IMR-90 (cell line): ENCODE measurements at regions not wholly inside any gene's neighbourhood (a gene's known extent, or its start where the extent isn't known, plus 50 kb on each side); places are given as distances from the start of the nearest gene placed in this dataset.

Experiments used
- ATAC-seq: fragments of 200-7000 bp; cut with Tn5 transposase; 2 replicates; pipeline ENCODE4 v1.9.1; 2020; ENCODE audit warnings: low read depth, mild to moderate bottlenecking, moderate library complexity
- BruUV-seq: library from RNA; stranded (reverse); fragments of 400-500 nt; replicated peaks from 2 replicates; lab custom pipeline; 2021; lab: Mats Ljungman, UMichigan
- CTCF ChIA-PET: fragments of 300-600 bp; formaldehyde crosslinking; extraction: SDS; loops from one replicate; lab custom pipeline; 2021; ENCODE audit warnings: antibody characterized with exemption; lab: Yijun Ruan, JAX
- POLR2A ChIA-PET: fragments of 300-600 bp; sonication (Branson Sonifier 250); formaldehyde crosslinking; loops from one replicate; lab custom pipeline; 2022; ENCODE audit warnings: antibody characterized with exemption; ENCODE audit not compliant: unreplicated experiment; lab: Charles Lee
- DNase-seq: peaks from one replicate; pipeline ENCODE4 v3.0.0; 2013
- H2AFZ ChIP-seq: replicated peaks from 2 replicates; pipeline ENCODE3; 2013; ENCODE audit warnings: low read length, mild to moderate bottlenecking; ENCODE audit not compliant: poor library complexity
- H2AK5ac ChIP-seq: 2 replicates; pipeline ENCODE4 v1.6.1; 2013; ENCODE audit warnings: low read depth, low read length, inconsistent platforms
- H2AK9ac ChIP-seq: replicated peaks from 2 replicates; pipeline ENCODE3; 2013; ENCODE audit warnings: mild to moderate bottlenecking, low read depth, low read length, moderate library complexity; ENCODE audit not compliant: poor library complexity
- H2BK120ac ChIP-seq: 2 replicates; pipeline ENCODE4 v1.6.1; 2013; ENCODE audit warnings: low read depth, low read length, inconsistent platforms
- H2BK15ac ChIP-seq: 3 replicates; pipeline ENCODE4 v1.6.1; 2013; ENCODE audit warnings: low read depth, low read length, inconsistent platforms
- H2BK20ac ChIP-seq: 2 replicates; pipeline ENCODE4 v1.6.1; 2013; ENCODE audit warnings: low read depth, mild to moderate bottlenecking, inconsistent platforms, low read length, moderate library complexity
- H2BK5ac ChIP-seq: 2 replicates; pipeline ENCODE4 v1.6.1; 2013; ENCODE audit warnings: mild to moderate bottlenecking, low read depth, low read length, inconsistent platforms; ENCODE audit not compliant: poor library complexity, severe bottlenecking
- H3K14ac ChIP-seq: replicated peaks from 2 replicates; pipeline ENCODE4 v1.6.1; 2013; ENCODE audit warnings: low read depth, low read length, inconsistent platforms
- H3K18ac ChIP-seq: 2 replicates; pipeline ENCODE4 v1.6.1; 2013; ENCODE audit warnings: low read depth, low read length, control low read depth
- H3K23ac ChIP-seq: 2 replicates; pipeline ENCODE4 v1.6.1; 2013; ENCODE audit warnings: low read depth, low read length, inconsistent platforms
- H3K27ac ChIP-seq: 2 replicates; pipeline ENCODE4 v1.5.1; 2013; ENCODE audit warnings: mild to moderate bottlenecking, control low read depth, low read length; ENCODE audit not compliant: insufficient read depth
- H3K27me3 ChIP-seq: 2 replicates; pipeline ENCODE4 v1.6.1; 2013; ENCODE audit warnings: low read length; ENCODE audit not compliant: control insufficient read depth, insufficient read depth
- H3K36me3 ChIP-seq: 2 replicates; pipeline ENCODE4 v1.6.1; 2013; ENCODE audit warnings: low read length, mixed read lengths; ENCODE audit not compliant: control insufficient read depth, insufficient read depth
- H3K4ac ChIP-seq: 2 replicates; pipeline ENCODE4 v1.6.1; 2013; ENCODE audit warnings: low read depth, low read length, inconsistent platforms
- H3K4me1 ChIP-seq: 2 replicates; pipeline ENCODE4 v1.6.1; 2013; ENCODE audit warnings: low read length, mixed read lengths; ENCODE audit not compliant: control insufficient read depth, insufficient read depth
- H3K4me2 ChIP-seq: 2 replicates; pipeline ENCODE4 v1.6.1; 2013; ENCODE audit warnings: low read depth, mild to moderate bottlenecking, control low read depth, low read length, moderate library complexity
- H3K4me3 ChIP-seq: 2 replicates; pipeline ENCODE4 v1.5.1; 2013; ENCODE audit warnings: low read depth, mild to moderate bottlenecking, control low read depth, low read length, moderate library complexity; ENCODE audit not compliant: insufficient read depth
- H3K56ac ChIP-seq: 2 replicates; pipeline ENCODE4 v1.6.1; 2013; ENCODE audit warnings: low read length, inconsistent platforms; ENCODE audit not compliant: insufficient read depth; ENCODE audit errors: extremely low read depth
- H3K79me1 ChIP-seq, 2 experiments: 2 replicates each; pipeline ENCODE4 v1.6.1; 2013; ENCODE audit warnings: low read length in 2 of 2, inconsistent platforms in 1 of 2, low read depth in 1 of 2
- H3K9ac ChIP-seq: 2 replicates; pipeline ENCODE4 v1.6.1; 2013; ENCODE audit warnings: low read depth, low read length, control low read depth
- H3K9me1 ChIP-seq: 2 replicates; pipeline ENCODE4 v1.6.1; 2013; ENCODE audit warnings: low read length, inconsistent platforms; ENCODE audit not compliant: insufficient read depth
- H3K9me3 ChIP-seq: 2 replicates; pipeline ENCODE4 v1.6.1; 2013; ENCODE audit warnings: low read length; ENCODE audit not compliant: control insufficient read depth, insufficient read depth
- H4K20me1 ChIP-seq: 2 replicates; pipeline ENCODE4 v1.6.1; 2013; ENCODE audit warnings: low read length, inconsistent platforms; ENCODE audit not compliant: insufficient read depth
- H4K5ac ChIP-seq: 2 replicates; pipeline ENCODE4 v1.6.1; 2013; ENCODE audit warnings: mild to moderate bottlenecking, low read depth, low read length, control low read depth
- H4K8ac ChIP-seq, 2 experiments: 2 replicates each; pipeline ENCODE4 v1.6.1; 2013; ENCODE audit warnings: low read depth in 2 of 2, low read length in 2 of 2, control low read depth in 1 of 2, inconsistent platforms in 1 of 2
- H4K91ac ChIP-seq: 2 replicates; pipeline ENCODE4 v1.6.1; 2013; ENCODE audit warnings: low read depth, low read length, inconsistent platforms; ENCODE audit not compliant: insufficient read depth
- BHLHE40 ChIP-seq: fragments of 150-350 bp; IDR thresholded peaks from 2 replicates; pipeline ENCODE4 v1.6.1; 2016; ENCODE audit warnings: mild to moderate bottlenecking, low read depth, low read length
- CEBPB ChIP-seq: IDR thresholded peaks from 2 replicates; pipeline ENCODE4 v1.6.1; 2012; ENCODE audit warnings: low read depth, low read length, improper control_type of control experiment
- CHD1 ChIP-seq: IDR thresholded peaks from 2 replicates; pipeline ENCODE4 v1.6.1; 2012; ENCODE audit warnings: low read depth, low read length, improper control_type of control experiment
- MAFK ChIP-seq: IDR thresholded peaks from 2 replicates; pipeline ENCODE4 v1.6.1; 2012; ENCODE audit warnings: low read depth, low read length, improper control_type of control experiment
- MAZ ChIP-seq: IDR thresholded peaks from 2 replicates; pipeline ENCODE4 v1.6.1; 2012; ENCODE audit warnings: low read depth, mild to moderate bottlenecking, low read length, improper control_type of control experiment, moderate library complexity, borderline replicate concordance
- MXI1 ChIP-seq: IDR thresholded peaks from 2 replicates; pipeline ENCODE4 v1.6.1; 2012; ENCODE audit warnings: low read depth, mild to moderate bottlenecking, low read length, moderate library complexity, borderline replicate concordance
- NFE2L2 ChIP-seq: fragments of 150-350 bp; IDR thresholded peaks from 2 replicates; pipeline ENCODE4 v1.6.1; 2016; ENCODE audit warnings: low read depth, mild to moderate bottlenecking, low read length
- POLR2A ChIP-seq: IDR thresholded peaks from 2 replicates; pipeline ENCODE4 v1.6.1; 2012; ENCODE audit warnings: mild to moderate bottlenecking, low read depth, low read length
- RAD21 ChIP-seq: IDR thresholded peaks from 2 replicates; pipeline ENCODE4 v1.6.1; 2012; ENCODE audit warnings: low read length, improper control_type of control experiment
- RCOR1 ChIP-seq: IDR thresholded peaks from 2 replicates; pipeline ENCODE4 v1.6.1; 2012; ENCODE audit warnings: mild to moderate bottlenecking, low read length, improper control_type of control experiment; ENCODE audit not compliant: insufficient replicate concordance
- RFX5 ChIP-seq: IDR thresholded peaks from 2 replicates; pipeline ENCODE4 v1.8.0; 2012; ENCODE audit warnings: low read depth, mild to moderate bottlenecking, low read length, moderate library complexity
- SMC3 ChIP-seq: fragments of 150-350 bp; IDR thresholded peaks from 2 replicates; pipeline ENCODE4 v1.6.1; 2016; ENCODE audit warnings: low read depth, mild to moderate bottlenecking, antibody characterized with exemption, low read length, moderate library complexity
- WGBS, 2 experiments: methylation state at CpG; one replicate each; pipeline versions ENCODE4 v1.1.5 to v1.1.7; 2013; ENCODE audit warnings: missing lambda C conversion rate in 2 of 2; ENCODE audit not compliant: insufficient read length in 1 of 2; ENCODE audit errors: extremely low coverage in 2 of 2; 5-methylcytosine and 5-hydroxymethylcytosine counted together
- dilution Hi-C: fragments of 300-500 bp; cut with HindIII; formaldehyde crosslinking; loops from one replicate; pipeline ENCODE4 v1.14.3; 2018; ENCODE audit warnings: low sequenced_read_pairs; ENCODE audit not compliant: unreplicated experiment
- in situ Hi-C: fragments of 300-500 bp; cut with MboI; formaldehyde crosslinking; loops from 3 replicates; pipeline ENCODE4 v1.14.3; 2019; ENCODE audit warnings: low sequenced_read_pairs, inconsistent platforms, mixed read lengths
- intact Hi-C: fragments of 100-400 bp; cut with micrococcal nuclease; formaldehyde crosslinking; loops from 2 replicates; pipeline ENCODE4 v1.10.0; 2022

DNA sequence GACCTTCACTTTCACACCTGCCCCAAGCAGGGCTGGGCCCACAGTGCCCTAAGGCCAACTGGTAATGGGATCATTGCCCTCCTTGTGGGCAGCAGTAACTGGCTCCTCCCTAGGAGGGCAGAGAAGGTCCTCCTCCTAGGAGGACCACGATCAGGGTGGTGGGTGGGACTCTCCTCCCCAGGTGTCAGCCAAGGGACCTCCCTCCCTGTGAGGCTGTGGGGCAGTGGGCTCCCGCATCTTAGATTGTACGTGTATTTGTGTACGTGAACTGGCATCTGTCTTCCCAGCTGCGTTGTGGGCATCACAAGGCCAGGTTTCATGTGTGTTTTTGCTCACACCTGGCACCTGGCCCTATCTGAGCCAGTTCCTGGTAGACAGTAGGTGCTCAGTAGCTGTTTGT lies 111.8 kb downstream of the SOX1 start:
- no peak overlapping the region for H4K5ac ChIP-seq
- H2AFZ ChIP-seq, result peak overlapping the region; percentile 21
- no peaks in the 10 kb centered on the region for H3K36me3 ChIP-seq
- POLR2A ChIA-PET, result no interaction called here
- H3K79me1 ChIP-seq, result no peaks in the 10 kb centered on the region
- H4K20me1 ChIP-seq, result no peaks in the 10 kb centered on the region
- intact Hi-C loops (no loop called here), dilution Hi-C loops (no loop called here), in situ Hi-C loops (no loop called here)
- H3K23ac ChIP-seq, result no peak overlapping the region
- no peak overlapping the region for H3K18ac ChIP-seq
- no peak overlapping the region for H3K56ac ChIP-seq
- H3K9me3 ChIP-seq, result peaks cover 60% of the 10 kb centered on the region
- H3K9me1 ChIP-seq, result no peaks in the 10 kb centered on the region
- H3K4ac ChIP-seq, result no peak overlapping the region
- H2AK5ac ChIP-seq, result no peak overlapping the region
- H2BK20ac ChIP-seq, result no peak overlapping the region
- ATAC-seq, result no peak
- H3K4me1 ChIP-seq, result no peaks in the 10 kb centered on the region
- no peak overlapping the region for H4K91ac ChIP-seq
- no peak overlapping the region for H2BK15ac ChIP-seq
- H3K9ac ChIP-seq, result no peak overlapping the region
- H3K14ac ChIP-seq, result no peak overlapping the region
- no peaks in the 10 kb centered on the region for H3K27me3 ChIP-seq
- TF ChIP-seq MAFK, result no peak
- no peak for TF ChIP-seq MXI1
- TF ChIP-seq NFE2L2, result no peak
- no peak for TF ChIP-seq CHD1
- TF ChIP-seq RFX5, result no peak
- no peak for TF ChIP-seq RAD21
- no peak for TF ChIP-seq RCOR1
- TF ChIP-seq BHLHE40, result no peak
- no peak for TF ChIP-seq MAZ
- TF ChIP-seq SMC3, result no peak
- TF ChIP-seq CEBPB, result no peak
- TF ChIP-seq POLR2A, result no peak
- H4K8ac ChIP-seq, result no peak overlapping the region
- BruUV-seq, result no TSS peak
- CTCF ChIA-PET, result no interaction called here
- H2BK5ac ChIP-seq, result no peak overlapping the region
- 79% methylated on average over 4 of the region's 5 CpGs; no CpG with 5 or more reads in 1 of the 2 experiments for WGBS, 2 experiments
- no peak overlapping the region for H2AK9ac ChIP-seq
- no peak for DNase-seq
- no peak overlapping the region for H3K4me3 ChIP-seq
- H3K4me2 ChIP-seq, result no peak overlapping the region
- no peak overlapping the region for H2BK120ac ChIP-seq
- no peak overlapping the region for H3K27ac ChIP-seq
